Endometrial microvascular endothelial cells (primary cell): ENCODE measurements at regions not wholly inside any gene's neighbourhood (a gene's known extent, or its start where the extent isn't known, plus 50 kb on each side); places are given as distances from the start of the nearest gene placed in this dataset.

Experiments used
- in situ Hi-C: cut with HindIII; loops from 2 replicates; pipeline ENCODE4 v1.10.0; 2017; ENCODE audit warnings: low sequenced_read_pairs, low pct_unique_long_range_greater_than_20kb; ENCODE audit errors: inconsistent ontology term

GRCh38 chr12:58988643-58989344 is 68.5 kb upstream of the LRIG3 start:
- in situ Hi-C loops: no loop called here

- in situ Hi-C loops: no loop called here
Measured at GRCh38 chr12:58981961-58982360, 61.7 kb upstream of the LRIG3 start.

GRCh38 chr12:58980768-58981167 is 60.5 kb upstream of the LRIG3 start:
- in situ Hi-C loops: no loop called here

- in situ Hi-C loops: no loop called here
Measured at GRCh38 chr12:58978717-58979116, 58.4 kb upstream of the LRIG3 start.

- in situ Hi-C loops: no loop called here
Measured at GRCh38 chr12:58977476-58977875, 57.2 kb upstream of the LRIG3 start.

GRCh38 chr12:58976146-58976545 is 55.8 kb upstream of the LRIG3 start:
- in situ Hi-C loops: no loop called here
